Activated T-cell treated with anti-CD3 and anti-CD28 coated beads, Interleukin-2, amount 50 U/mL, for 72 hours (primary cell): ENCODE measurements at regions not wholly inside any gene's neighbourhood (a gene's known extent, or its start where the extent isn't known, plus 50 kb on each side); places are given as distances from the start of the nearest gene placed in this dataset.
A peak's percentile ranks its signal among the peaks of the same experiment; 100 is the strongest.

Experiments used
- ATAC-seq, 2 donors: fragments of 150-1000 bp; cut with Tn5 transposase; replicated peaks in 1 of 2; 2 replicates each; pipeline ENCODE4 v1.10.0; 2021; ENCODE audit warnings: moderate library complexity in 2 of 2, mild to moderate bottlenecking in 1 of 2
- DNase-seq, 2 donors: peaks; one replicate each; pipeline ENCODE4 v3.0.0; 2021 to 2022; ENCODE audit warnings: mixed read lengths in 1 of 2
- H3K27ac Mint-ChIP-seq: one replicate; pipeline ENCODE4 v1.8.0; 2022; ENCODE audit warnings: mild to moderate bottlenecking, moderate library complexity, mixed read lengths
- H3K27me3 Mint-ChIP-seq: one replicate; pipeline ENCODE4 v1.8.0; 2022; ENCODE audit warnings: low read depth, mixed read lengths
- H3K36me3 Mint-ChIP-seq, 2 donors: one replicate each; pipeline ENCODE4 v1.8.0; 2022; ENCODE audit warnings: mixed read lengths in 2 of 2, mild to moderate bottlenecking in 1 of 2; ENCODE audit not compliant: insufficient read depth in 2 of 2
- H3K4me1 Mint-ChIP-seq: one replicate; pipeline ENCODE4 v1.8.0; 2022; ENCODE audit warnings: low read depth, mixed read lengths
- H3K4me3 Mint-ChIP-seq, 2 donors: one replicate each; pipeline ENCODE4 v1.8.0; 2022; ENCODE audit warnings: mild to moderate bottlenecking in 2 of 2, mixed read lengths in 2 of 2, moderate library complexity in 2 of 2
- H3K9me3 Mint-ChIP-seq, 2 donors: one replicate each; pipeline ENCODE4 v1.8.0; 2022; ENCODE audit warnings: mixed read lengths in 2 of 2

DNA sequence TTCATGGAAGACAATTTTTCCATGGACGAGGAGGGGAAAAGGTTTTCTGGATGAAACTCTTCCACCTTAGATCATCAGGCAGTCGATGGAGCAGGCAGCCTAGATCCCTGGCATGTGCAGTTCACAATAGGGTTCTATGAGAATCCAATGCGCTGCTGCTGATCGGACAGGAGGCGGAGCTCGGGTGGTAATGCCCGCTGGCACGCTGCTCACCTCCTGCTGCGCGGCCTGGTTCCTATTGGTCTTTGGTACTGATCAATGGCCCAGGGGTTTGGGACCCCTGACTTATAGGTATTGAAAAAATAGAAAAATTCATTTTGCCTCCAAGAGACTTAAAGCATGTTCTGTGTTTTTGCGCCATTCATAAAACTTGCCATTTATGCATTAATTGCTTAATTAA, 793.9 kb upstream of the NR2F2 start:
- H3K9me3 Mint-ChIP-seq = no peaks in the 10 kb centered on the region
- no peaks in the 10 kb centered on the region for H3K27me3 Mint-ChIP-seq
- H3K36me3 Mint-ChIP-seq = no peaks in the 10 kb centered on the region
- no peak overlapping the region for H3K27ac Mint-ChIP-seq
- DNase-seq (no peak), ATAC-seq (no peak)
- no peak overlapping the region for H3K4me3 Mint-ChIP-seq
- H3K4me1 Mint-ChIP-seq = no peaks in the 10 kb centered on the region

DNA sequence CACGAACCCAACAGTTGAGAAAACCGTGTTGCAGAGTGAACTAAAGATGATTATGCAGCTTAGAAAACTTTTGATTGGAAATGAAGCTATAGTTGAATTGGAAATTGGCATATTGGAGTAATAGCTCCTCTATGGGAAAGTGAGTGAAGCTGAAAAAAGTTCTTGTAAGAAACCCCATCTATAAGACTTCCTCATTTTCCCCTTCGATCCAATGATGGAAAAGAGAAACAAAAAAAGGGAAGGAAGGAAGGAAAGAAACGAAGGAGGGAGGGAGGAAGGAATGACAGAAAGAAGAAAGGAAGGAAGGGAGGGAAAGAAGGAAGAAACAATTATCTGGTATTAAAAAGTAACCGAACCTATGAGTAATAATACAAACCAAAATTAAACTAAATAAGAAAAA, 791.8 kb upstream of the NR2F2 start:
- Mint-ChIP-seq H3K9me3 (no peaks in the 10 kb centered on the region), H3K36me3 (no peaks in the 10 kb centered on the region)
- no peak for ATAC-seq

DNA sequence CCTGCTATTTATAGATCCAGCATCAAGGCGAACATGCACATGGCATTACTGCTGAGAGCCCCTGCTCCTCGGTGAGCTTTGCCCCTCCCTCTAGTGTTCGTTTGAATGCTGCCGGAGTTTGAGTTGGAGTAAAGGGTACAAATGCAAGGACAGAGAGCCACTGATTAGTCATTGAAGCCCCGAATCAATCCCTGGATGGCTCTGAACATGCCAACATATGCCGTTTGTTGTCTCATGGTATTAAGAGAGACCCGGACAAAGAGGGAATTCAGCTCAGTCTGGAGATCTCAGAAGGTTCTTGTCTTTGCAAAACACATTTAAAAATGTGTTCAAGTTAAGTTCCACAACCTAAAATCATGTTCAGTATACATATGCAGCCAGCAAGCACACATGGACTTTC, 789.2 kb upstream of the NR2F2 start:
- H3K27me3 Mint-ChIP-seq = peaks cover 5% of the 10 kb centered on the region
- H3K36me3 Mint-ChIP-seq = no peaks in the 10 kb centered on the region
- no peak for ATAC-seq
- no peak overlapping the region for H3K4me3 Mint-ChIP-seq
- no peaks in the 10 kb centered on the region for H3K9me3 Mint-ChIP-seq
- no peaks in the 10 kb centered on the region for H3K4me1 Mint-ChIP-seq
- no peak for DNase-seq
- no peak overlapping the region for H3K27ac Mint-ChIP-seq

More for the DNA sequence above, 791.8 kb upstream of the NR2F2 start:
- H3K4me3 Mint-ChIP-seq = no peak overlapping the region
- no peak for DNase-seq
- no peak overlapping the region for H3K27ac Mint-ChIP-seq
- no peaks in the 10 kb centered on the region for H3K4me1 Mint-ChIP-seq
- no peaks in the 10 kb centered on the region for H3K27me3 Mint-ChIP-seq

DNA sequence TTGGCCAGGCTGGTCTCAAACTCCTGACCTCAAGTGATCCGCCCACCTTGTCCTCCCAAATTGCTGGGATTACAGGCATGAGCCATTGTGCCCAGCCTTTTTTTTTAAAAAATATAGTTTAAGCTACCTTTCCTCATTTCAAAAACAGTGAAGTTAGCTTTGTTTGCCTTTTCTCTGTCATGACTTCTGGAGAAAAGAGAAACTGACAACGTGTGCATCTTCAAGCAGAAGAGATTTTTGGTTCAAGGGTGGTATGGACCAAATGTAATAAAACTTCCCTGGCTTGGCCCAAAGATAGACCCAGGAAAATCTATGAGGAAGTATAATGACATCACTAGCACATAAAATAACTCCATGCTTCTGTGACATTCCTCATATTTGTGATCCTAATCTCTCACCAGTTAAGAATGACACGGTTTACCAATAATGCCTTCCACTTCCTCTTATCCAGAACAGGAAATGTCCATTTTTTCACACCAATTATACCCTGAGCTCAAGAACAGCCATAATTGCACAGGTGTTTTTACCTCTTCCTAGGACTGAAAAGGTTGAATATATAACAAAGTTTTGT, 781.2 kb upstream of the NR2F2 start:
- no peak overlapping the region for H3K4me3 Mint-ChIP-seq
- no peak for DNase-seq
- H3K4me1 Mint-ChIP-seq = no peaks in the 10 kb centered on the region
- peaks cover 29% of the 10 kb centered on the region for H3K27me3 Mint-ChIP-seq
- no peaks in the 10 kb centered on the region for H3K36me3 Mint-ChIP-seq
- H3K9me3 Mint-ChIP-seq = no peaks in the 10 kb centered on the region
- ATAC-seq = no peak
- H3K27ac Mint-ChIP-seq = no peak overlapping the region

DNA sequence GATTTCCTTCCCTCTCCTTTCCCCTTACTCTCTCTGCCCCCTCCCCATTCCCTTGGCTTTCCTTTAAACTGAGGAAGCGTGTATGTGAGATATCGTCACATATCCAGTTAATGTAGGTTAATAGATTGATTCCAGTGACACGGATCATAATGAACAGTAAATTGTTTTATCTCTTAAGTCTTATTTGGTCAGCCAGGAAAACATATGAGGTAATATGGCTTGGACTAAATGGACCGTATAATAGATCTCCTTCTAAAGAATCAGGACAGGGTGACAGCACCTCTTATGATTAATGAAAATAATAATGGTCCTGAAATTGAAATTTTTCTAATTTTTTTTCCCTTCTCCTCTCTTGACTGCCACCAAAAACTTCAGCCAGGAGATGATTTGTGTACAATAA, 779.8 kb upstream of the NR2F2 start:
- no peak for DNase-seq
- Mint-ChIP-seq H3K9me3 (no peaks in the 10 kb centered on the region), H3K36me3 (no peaks in the 10 kb centered on the region), H3K27me3 (peaks cover 24% of the 10 kb centered on the region), H3K4me1 (no peaks in the 10 kb centered on the region), H3K4me3 (no peak overlapping the region), H3K27ac (no peak overlapping the region)
- no peak for ATAC-seq

DNA sequence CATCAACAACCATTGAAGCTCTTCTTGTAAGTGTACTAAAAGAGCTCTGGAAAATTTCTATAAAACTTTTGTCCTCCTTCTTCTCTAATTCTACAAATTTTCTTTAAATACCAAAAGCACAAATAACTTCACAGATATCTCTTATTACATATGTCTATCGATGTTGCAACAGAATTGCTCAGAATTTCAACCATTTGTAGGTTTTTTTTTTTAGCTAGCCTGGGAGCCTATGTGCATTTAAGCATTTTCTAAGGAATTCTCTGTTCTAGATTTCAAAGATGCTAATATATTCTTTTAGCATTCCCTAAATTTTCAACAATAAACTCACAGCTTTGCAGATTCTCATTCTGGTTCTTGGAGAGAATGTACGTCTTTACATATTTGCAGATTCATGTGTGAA, 774.3 kb upstream of the NR2F2 start:
- Mint-ChIP-seq H3K9me3 (no peaks in the 10 kb centered on the region), H3K4me3 (no peak overlapping the region), H3K27ac (no peak overlapping the region), H3K36me3 (no peaks in the 10 kb centered on the region), H3K4me1 (peaks cover 13% of the 10 kb centered on the region), H3K27me3 (peaks cover 15% of the 10 kb centered on the region)
- DNase-seq = no peak
- no peak for ATAC-seq

DNA sequence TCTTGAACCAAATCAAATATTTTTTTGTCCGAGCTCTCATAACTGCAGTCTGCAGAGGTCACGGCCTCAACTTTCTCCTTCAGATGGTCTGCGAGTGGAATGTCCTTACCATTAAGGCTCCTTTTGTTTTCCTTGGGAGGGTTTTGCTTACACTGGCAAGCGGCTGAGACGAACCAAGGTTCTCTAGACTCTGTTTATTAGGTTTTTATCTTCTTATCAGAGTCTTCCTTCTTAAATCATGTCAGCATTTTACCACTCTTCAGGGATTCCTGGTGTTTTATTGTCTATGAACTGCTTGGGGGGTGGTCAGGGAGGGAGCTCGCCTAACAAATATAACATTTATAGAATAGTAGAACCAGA, 773.7 kb upstream of the NR2F2 start:
- H3K9me3 Mint-ChIP-seq = peaks cover 0 to 2% of the 10 kb centered on the region in 2 donors
- H3K27me3 Mint-ChIP-seq = peaks cover 15% of the 10 kb centered on the region
- peaks cover 13% of the 10 kb centered on the region for H3K4me1 Mint-ChIP-seq
- no peak overlapping the region for H3K27ac Mint-ChIP-seq
- no peak for DNase-seq
- no peak overlapping the region for H3K4me3 Mint-ChIP-seq
- H3K36me3 Mint-ChIP-seq = no peaks in the 10 kb centered on the region
- ATAC-seq = no peak

DNA sequence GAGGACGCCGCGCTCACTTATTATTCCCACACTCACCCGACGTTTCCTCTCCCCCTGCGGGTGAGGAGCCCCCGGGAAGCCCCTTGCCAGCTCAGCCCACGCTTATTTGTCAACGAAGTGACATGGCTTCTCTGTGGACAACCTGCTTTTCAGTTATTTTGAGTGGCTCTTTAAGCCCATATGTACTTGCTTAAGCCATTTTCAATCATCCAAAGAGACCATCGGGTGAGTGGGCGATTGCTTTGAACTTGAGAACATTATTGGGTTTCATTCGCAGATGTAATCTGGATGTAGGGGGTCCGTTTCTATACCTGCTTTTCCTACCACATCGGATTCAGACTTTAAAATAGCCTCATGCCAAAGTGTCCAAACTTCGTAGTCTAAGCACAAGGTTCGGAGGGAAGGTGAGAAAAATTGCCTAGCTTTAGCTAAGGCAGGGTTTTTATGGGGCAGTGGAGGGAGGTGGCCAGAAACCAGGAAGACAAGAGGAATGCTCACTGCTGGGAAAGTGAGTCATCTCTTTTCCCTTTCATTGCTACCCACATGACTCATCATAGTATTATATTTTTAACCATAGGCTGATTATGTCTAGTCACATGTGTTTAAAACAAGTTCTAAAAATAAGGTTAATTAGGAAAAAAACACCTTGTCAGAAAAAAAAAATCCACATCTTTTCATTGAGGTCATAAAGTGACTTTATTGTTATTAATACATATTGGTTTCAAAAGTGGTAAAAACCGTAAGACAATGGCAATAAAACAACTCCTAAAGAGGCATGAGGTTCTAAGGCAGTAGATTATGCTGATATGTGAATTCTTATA, 773.1 kb upstream of the NR2F2 start:
- no peak for DNase-seq
- no peak overlapping the region for H3K4me3 Mint-ChIP-seq
- ATAC-seq = peak in 1 of 2 donors; percentile 65
- no peaks in the 10 kb centered on the region for H3K36me3 Mint-ChIP-seq
- peaks cover 13% of the 10 kb centered on the region for H3K4me1 Mint-ChIP-seq
- H3K9me3 Mint-ChIP-seq = peaks cover 0 to 2% of the 10 kb centered on the region in 2 donors
- H3K27ac Mint-ChIP-seq = no peak overlapping the region
- peaks cover 15% of the 10 kb centered on the region for H3K27me3 Mint-ChIP-seq

DNA sequence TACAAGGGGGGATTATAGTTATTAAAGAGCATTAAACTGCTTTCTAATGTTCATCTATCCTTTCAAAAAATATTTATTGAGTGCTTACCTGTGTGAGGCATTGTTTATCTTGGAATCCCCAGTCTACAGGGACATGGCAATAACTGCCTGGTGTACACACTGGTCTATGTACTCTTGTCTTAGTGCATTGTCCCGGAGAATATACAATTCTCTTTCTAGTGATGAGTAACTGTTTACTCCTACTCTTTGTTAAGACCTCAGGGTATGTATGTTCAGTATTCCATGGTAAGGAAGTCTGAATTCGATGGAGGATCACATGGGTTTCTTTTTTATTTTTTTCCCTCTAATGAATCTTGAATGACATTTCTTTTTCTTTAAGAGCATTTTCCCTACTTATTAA, 772.4 kb upstream of the NR2F2 start:
- peaks cover 15% of the 10 kb centered on the region for H3K27me3 Mint-ChIP-seq
- no peaks in the 10 kb centered on the region for H3K36me3 Mint-ChIP-seq
- peaks cover 13% of the 10 kb centered on the region for H3K4me1 Mint-ChIP-seq
- ATAC-seq (no peak), DNase-seq (no peak)
- peaks cover 0 to 2% of the 10 kb centered on the region in 2 donors for H3K9me3 Mint-ChIP-seq
- H3K4me3 Mint-ChIP-seq = no peak overlapping the region
- no peak overlapping the region for H3K27ac Mint-ChIP-seq

DNA sequence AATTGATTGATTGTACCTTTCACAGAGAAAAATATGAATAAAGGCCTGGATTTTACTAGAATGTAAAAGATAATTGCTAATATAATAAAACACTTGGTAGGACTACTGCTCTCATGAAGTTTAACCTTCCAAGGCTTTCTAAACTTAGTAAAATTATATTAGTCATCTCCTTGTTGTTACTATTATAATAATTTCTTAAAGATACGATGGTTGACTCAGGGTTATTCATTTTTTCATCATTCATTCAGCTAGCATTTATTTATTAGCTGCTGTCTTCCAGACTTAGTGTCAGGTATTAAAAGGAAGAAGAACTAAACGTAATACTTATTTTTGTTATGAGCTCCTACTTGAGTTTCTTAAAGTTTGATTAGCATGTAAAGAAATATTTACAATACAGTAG, 771.6 kb upstream of the NR2F2 start:
- peaks cover 15% of the 10 kb centered on the region for H3K27me3 Mint-ChIP-seq
- DNase-seq (no peak), ATAC-seq (no peak)
- no peaks in the 10 kb centered on the region for H3K36me3 Mint-ChIP-seq
- H3K9me3 Mint-ChIP-seq = peaks cover 0 to 2% of the 10 kb centered on the region in 2 donors
- H3K27ac Mint-ChIP-seq = no peak overlapping the region
- H3K4me3 Mint-ChIP-seq = no peak overlapping the region
- peaks cover 13% of the 10 kb centered on the region for H3K4me1 Mint-ChIP-seq

DNA sequence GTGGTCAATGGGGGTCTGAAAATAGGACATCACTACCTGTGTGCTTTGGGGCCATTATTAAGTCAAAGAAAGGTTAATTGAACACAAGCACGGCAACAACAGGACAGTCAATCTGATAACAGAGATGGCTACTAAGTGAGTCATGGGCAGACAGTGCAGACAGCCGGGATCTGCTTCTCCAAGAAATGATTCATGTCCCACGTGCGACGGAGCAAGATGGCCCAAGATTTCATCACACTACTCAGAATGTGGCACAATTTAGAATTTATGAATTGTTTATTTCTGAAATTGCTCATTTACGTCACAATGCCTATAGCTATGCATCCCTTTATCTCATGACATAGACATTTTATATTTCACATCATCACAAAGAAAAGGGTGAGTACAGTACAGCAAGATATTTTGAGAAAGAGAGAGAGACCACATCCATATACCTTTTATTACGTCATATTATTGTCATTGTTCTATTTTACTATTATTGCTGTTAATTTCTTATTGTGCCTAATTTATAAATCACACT, 770.6 kb upstream of the NR2F2 start:
- DNase-seq (no peak), ATAC-seq (peak in 1 of 2 donors; percentile 15)
- Mint-ChIP-seq H3K9me3 (peaks cover 0 to 2% of the 10 kb centered on the region in 2 donors), H3K36me3 (no peaks in the 10 kb centered on the region), H3K4me3 (no peak overlapping the region), H3K4me1 (peaks cover 13% of the 10 kb centered on the region), H3K27me3 (peaks cover 22% of the 10 kb centered on the region), H3K27ac (no peak overlapping the region)

DNA sequence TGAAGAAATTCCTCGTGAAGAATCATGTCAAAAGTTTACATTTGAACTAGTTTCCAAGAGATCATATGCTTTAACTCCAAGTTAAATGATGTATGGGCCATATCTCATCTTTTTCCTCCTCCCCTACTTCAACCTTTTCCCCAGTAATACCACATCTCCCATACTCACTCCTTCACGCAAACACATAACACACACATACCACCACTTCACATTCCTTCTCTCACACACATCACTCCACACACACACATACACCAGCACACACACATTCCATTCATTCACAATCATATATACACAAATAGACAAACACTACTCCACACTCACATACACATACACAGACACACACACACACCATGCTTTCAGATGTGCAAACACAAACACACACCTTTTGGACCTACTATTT, 769.0 kb upstream of the NR2F2 start:
- Mint-ChIP-seq H3K4me3 (no peak overlapping the region), H3K27ac (no peak overlapping the region), H3K4me1 (peaks cover 13% of the 10 kb centered on the region), H3K36me3 (no peaks in the 10 kb centered on the region), H3K9me3 (peaks cover 0 to 2% of the 10 kb centered on the region in 2 donors), H3K27me3 (peaks cover 15% of the 10 kb centered on the region)
- DNase-seq = no peak
- no peak for ATAC-seq

DNA sequence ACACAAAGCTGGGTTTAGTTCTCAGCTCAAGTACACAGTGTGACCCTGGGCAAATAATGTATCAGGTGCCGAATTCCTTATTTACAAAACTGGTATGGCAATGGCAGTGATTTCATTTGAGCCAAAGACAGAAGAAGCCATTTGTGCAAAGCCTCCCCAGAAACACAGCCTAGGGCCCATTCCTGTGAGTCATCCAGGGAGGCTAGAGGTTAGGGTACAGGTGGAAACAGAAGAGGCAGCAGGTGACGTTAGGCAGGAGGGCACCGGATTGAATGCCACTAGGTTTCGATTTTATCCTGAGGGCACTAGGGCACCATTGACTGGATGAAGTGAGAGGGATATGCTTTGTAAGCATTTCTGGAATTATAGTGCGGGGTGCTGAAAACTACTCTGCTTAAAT, 766.9 kb upstream of the NR2F2 start:
- Mint-ChIP-seq H3K27ac (no peak overlapping the region), H3K4me3 (no peak overlapping the region), H3K9me3 (peaks cover 0 to 2% of the 10 kb centered on the region in 2 donors), H3K4me1 (no peaks in the 10 kb centered on the region), H3K27me3 (peaks cover 19% of the 10 kb centered on the region), H3K36me3 (no peaks in the 10 kb centered on the region)
- ATAC-seq (no peak), DNase-seq (no peak)
